Ovary (tissue), 3 donors: ENCODE measurements at regions not wholly inside any gene's neighbourhood (a gene's known extent, or its start where the extent isn't known, plus 50 kb on each side); places are given as distances from the start of the nearest gene placed in this dataset.

Experiments used
- EP300 ChIP-seq: sonication (generic); formaldehyde crosslinking; IDR thresholded peaks from one replicate; pipeline ENCODE4 v1.6.1; 2017; ENCODE audit warnings: antibody characterized with exemption
- TF ChIP-seq, protein P1 (sequence below), 3 donors: fragments of 450-650 bp in 2 of 3; fragments of 200-600 bp in 1 of 3; IDR thresholded peaks; one replicate each; pipeline versions ENCODE4 v1.5.1 to v1.8.0; 2016 to 2022; ENCODE audit warnings: antibody characterized with exemption in 3 of 3, mild to moderate bottlenecking in 1 of 3
- donor health status: DM: no; HTN: no; CAD: no.

- TF ChIP-seq, protein P1, sequence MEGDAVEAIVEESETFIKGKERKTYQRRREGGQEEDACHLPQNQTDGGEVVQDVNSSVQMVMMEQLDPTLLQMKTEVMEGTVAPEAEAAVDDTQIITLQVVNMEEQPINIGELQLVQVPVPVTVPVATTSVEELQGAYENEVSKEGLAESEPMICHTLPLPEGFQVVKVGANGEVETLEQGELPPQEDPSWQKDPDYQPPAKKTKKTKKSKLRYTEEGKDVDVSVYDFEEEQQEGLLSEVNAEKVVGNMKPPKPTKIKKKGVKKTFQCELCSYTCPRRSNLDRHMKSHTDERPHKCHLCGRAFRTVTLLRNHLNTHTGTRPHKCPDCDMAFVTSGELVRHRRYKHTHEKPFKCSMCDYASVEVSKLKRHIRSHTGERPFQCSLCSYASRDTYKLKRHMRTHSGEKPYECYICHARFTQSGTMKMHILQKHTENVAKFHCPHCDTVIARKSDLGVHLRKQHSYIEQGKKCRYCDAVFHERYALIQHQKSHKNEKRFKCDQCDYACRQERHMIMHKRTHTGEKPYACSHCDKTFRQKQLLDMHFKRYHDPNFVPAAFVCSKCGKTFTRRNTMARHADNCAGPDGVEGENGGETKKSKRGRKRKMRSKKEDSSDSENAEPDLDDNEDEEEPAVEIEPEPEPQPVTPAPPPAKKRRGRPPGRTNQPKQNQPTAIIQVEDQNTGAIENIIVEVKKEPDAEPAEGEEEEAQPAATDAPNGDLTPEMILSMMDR (IDR thresholded peaks at IDR 0.05), result no peak
- TF ChIP-seq EP300, result no peak
These were observed 520.2 kb upstream of the NUDT12 start for GRCh38 chr5:104082754-104083153.
